MM.1S (cell line): ENCODE measurements at regions not wholly inside any gene's neighbourhood (a gene's known extent, or its start where the extent isn't known, plus 50 kb on each side); places are given as distances from the start of the nearest gene placed in this dataset.

ENCODE experiments used
- CTCF ChIP-seq: fragments of 300-600 bp; sonication (generic); IDR thresholded peaks from 2 replicates; pipeline ENCODE4 v1.5.1; 2016; ENCODE audit warnings: antibody characterized with exemption, low read length, mixed read lengths
- EZH2phosphoT487 ChIP-seq: fragments of 300-600 bp; sonication (generic); IDR thresholded peaks from 2 replicates; pipeline ENCODE4 v1.6.1; 2018; ENCODE audit warnings: antibody characterized with exemption, low read length

DNA sequence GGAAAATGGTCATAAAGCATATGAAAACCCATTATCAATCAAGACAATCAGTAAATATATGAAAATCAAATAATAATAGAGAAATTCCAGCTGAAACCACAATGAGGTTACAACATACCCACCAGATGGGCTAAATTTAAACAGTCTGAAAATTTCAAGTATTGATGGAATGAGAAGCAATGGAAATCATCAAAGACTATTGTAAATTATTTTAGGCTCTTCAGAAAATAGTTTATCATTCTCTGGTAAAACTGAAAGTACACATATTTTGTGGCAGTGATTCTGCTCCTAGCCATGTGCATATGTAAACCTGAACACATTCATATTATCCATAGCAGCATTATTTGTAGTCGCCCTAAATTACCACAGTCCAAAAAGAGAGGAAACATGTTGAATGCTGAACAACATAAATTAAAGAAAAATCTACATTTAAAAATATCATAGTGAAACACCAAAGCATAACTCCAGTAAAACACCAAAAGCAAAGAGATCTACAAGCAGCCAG is 215.3 kb downstream of the PRELID2 start:
- TF ChIP-seq CTCF (no peak), EZH2phosphoT487 (no peak)
